Keratinocyte (primary cell): ENCODE measurements at regions not wholly inside any gene's neighbourhood (a gene's known extent, or its start where the extent isn't known, plus 50 kb on each side); places are given as distances from the start of the nearest gene placed in this dataset.

ENCODE experiments used
- DNase-seq: peaks from one replicate; pipeline ENCODE4 v3.0.0-alpha.2; 2011; ENCODE audit warnings: low read depth, missing footprints, low spot score
- FAIRE-seq: peaks from 2 replicates; lab custom pipeline; 2011; peaks lifted over from hg19 to GRCh38; lab: Jason Lieb, UNC
- H2AFZ ChIP-seq: 2 replicates; pipeline ENCODE4 v1.6.0; 2012; ENCODE audit warnings: low read length, control low read depth, inconsistent platforms; ENCODE audit not compliant: control insufficient read depth
- H3K27ac ChIP-seq: 2 replicates; pipeline ENCODE4 v1.5.1; 2011; ENCODE audit warnings: low read length; ENCODE audit not compliant: control insufficient read depth, insufficient read depth
- H3K27me3 ChIP-seq: 3 replicates; pipeline ENCODE4 v1.6.0; 2011; ENCODE audit warnings: low read length; ENCODE audit not compliant: control insufficient read depth, insufficient read depth; ENCODE audit errors: extremely low read depth
- H3K36me3 ChIP-seq, 2 experiments: 2 replicates in 1 of 2; 3 replicates in 1 of 2; pipeline ENCODE4 v1.5.1; 2011; ENCODE audit warnings: low read length in 2 of 2, mild to moderate bottlenecking in 1 of 2; ENCODE audit not compliant: control insufficient read depth in 2 of 2, insufficient read depth in 2 of 2; ENCODE audit errors: extremely low read depth in 1 of 2
- H3K4me1 ChIP-seq: 3 replicates; pipeline ENCODE4 v1.5.1; 2011; ENCODE audit warnings: low read length; ENCODE audit not compliant: control insufficient read depth, insufficient read depth; ENCODE audit errors: extremely low read depth
- H3K4me2 ChIP-seq: 3 replicates; pipeline ENCODE4 v1.6.0; 2011; ENCODE audit warnings: low read depth, low read length; ENCODE audit not compliant: control insufficient read depth, insufficient read depth; ENCODE audit errors: extremely low read depth
- H3K4me3 ChIP-seq, 3 experiments: fragments of 200-600 bp in 1 of 3; sonication (generic) in 1 of 3; 2 replicates in 2 of 3; 3 replicates in 1 of 3; pipeline ENCODE4 v1.5.1; 2011 to 2016; ENCODE audit warnings: low read length in 3 of 3, mild to moderate bottlenecking in 3 of 3, control low read depth in 2 of 3, inconsistent platforms in 1 of 3, low read depth in 1 of 3, mixed read lengths in 1 of 3, mixed run types in 1 of 3, moderate library complexity in 1 of 3; ENCODE audit not compliant: control insufficient read depth in 2 of 3, insufficient read depth in 2 of 3; ENCODE audit errors: extremely low read depth in 1 of 3
- H3K79me2 ChIP-seq: 2 replicates; pipeline ENCODE4 v1.6.0; 2012; ENCODE audit warnings: low read length; ENCODE audit not compliant: control insufficient read depth, insufficient read depth
- H3K9ac ChIP-seq: 3 replicates; pipeline ENCODE4 v1.6.0; 2011; ENCODE audit warnings: low read length; ENCODE audit not compliant: control insufficient read depth, insufficient read depth; ENCODE audit errors: extremely low read depth
- H3K9me1 ChIP-seq: 3 replicates; pipeline ENCODE4 v1.6.0; 2011; ENCODE audit warnings: low read length; ENCODE audit not compliant: control insufficient read depth, insufficient read depth; ENCODE audit errors: extremely low read depth
- H3K9me3 ChIP-seq: 2 replicates; pipeline ENCODE4 v1.5.1; 2012; ENCODE audit warnings: low read depth, low read length; ENCODE audit not compliant: control insufficient read depth
- H4K20me1 ChIP-seq: 3 replicates; pipeline ENCODE4 v1.6.0; 2011; ENCODE audit warnings: low read length; ENCODE audit not compliant: control insufficient read depth, insufficient read depth; ENCODE audit errors: extremely low read depth
- EZH2 ChIP-seq: IDR thresholded peaks from one replicate; pipeline ENCODE4 v1.6.1; 2012; ENCODE audit warnings: inconsistent platforms, mild to moderate bottlenecking, low read length, moderate library complexity
- dilution Hi-C: fragments of 300-500 bp; cut with MboI; formaldehyde crosslinking; loops from one replicate; pipeline ENCODE4 v1.7.0; 2020; ENCODE audit warnings: low sequenced_read_pairs; ENCODE audit not compliant: extremely low pct_ligation_motif_present
- TF ChIP-seq, protein P1 (sequence below), 3 experiments: IDR thresholded peaks in 1 of 3; conservative IDR thresholded peaks in 1 of 3; optimal IDR thresholded peaks in 1 of 3; 2 replicates in 2 of 3; 3 replicates in 1 of 3; pipeline versions ENCODE3 to v1.5.1; 2011; ENCODE audit warnings: low read length in 3 of 3, mild to moderate bottlenecking in 3 of 3, moderate library complexity in 2 of 3, control low read depth in 1 of 3, inconsistent platforms in 1 of 3; ENCODE audit not compliant: insufficient read depth in 2 of 3; ENCODE audit errors: extremely low read depth in 1 of 3

GRCh38 chr12:59298296-59298695 lies 297.5 kb upstream of the SLC16A7 start:
- Histone ChIP-seq H4K20me1 (no peaks in the 10 kb centered on the region), H3K27me3 (no peaks in the 10 kb centered on the region), H3K4me2 (no peak overlapping the region), H3K36me3 (no peaks in the 10 kb centered on the region), H3K4me3 (no peak overlapping the region), H3K4me1 (no peaks in the 10 kb centered on the region), H2AFZ (no peak overlapping the region), H3K27ac (no peak overlapping the region), H3K79me2 (no peaks in the 10 kb centered on the region), H3K9me1 (no peaks in the 10 kb centered on the region), H3K9ac (no peak overlapping the region), H3K9me3 (no peaks in the 10 kb centered on the region)
- dilution Hi-C loops = no loop called here
- DNase-seq = no peak
- FAIRE-seq = no peak
- TF ChIP-seq, protein P1, sequence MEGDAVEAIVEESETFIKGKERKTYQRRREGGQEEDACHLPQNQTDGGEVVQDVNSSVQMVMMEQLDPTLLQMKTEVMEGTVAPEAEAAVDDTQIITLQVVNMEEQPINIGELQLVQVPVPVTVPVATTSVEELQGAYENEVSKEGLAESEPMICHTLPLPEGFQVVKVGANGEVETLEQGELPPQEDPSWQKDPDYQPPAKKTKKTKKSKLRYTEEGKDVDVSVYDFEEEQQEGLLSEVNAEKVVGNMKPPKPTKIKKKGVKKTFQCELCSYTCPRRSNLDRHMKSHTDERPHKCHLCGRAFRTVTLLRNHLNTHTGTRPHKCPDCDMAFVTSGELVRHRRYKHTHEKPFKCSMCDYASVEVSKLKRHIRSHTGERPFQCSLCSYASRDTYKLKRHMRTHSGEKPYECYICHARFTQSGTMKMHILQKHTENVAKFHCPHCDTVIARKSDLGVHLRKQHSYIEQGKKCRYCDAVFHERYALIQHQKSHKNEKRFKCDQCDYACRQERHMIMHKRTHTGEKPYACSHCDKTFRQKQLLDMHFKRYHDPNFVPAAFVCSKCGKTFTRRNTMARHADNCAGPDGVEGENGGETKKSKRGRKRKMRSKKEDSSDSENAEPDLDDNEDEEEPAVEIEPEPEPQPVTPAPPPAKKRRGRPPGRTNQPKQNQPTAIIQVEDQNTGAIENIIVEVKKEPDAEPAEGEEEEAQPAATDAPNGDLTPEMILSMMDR (optimal IDR thresholded peaks at IDR 0.05 in 1 of 3, IDR thresholded peaks at IDR 0.05 in 1 of 3, conservative IDR thresholded peaks at IDR 0.05 in 1 of 3; ENCODE audit: extremely low read depth in 1 of 3, insufficient read depth in 2 of 3, low read length in 3 of 3) = no peak

DNA sequence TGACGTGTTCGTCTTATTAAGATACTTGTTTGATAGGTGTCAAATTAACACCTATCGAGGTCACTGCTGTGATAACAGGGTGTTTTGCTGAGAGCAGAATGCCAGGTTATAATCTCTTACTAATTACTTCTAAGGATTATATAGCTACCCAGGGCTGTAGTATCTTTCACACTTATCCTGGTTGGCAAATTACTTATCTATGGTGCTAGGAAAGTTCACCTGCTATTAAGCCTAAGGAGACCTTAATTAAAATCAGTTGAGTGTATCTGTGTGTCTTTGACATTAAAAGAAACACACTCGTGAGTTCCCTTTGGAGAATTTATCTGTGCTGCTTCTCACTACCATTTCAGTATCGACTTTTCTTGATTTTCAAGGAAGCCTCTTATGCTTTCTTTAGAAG lies 301.6 kb upstream of the SLC16A7 start:
- DNase-seq = no peak
- Histone ChIP-seq H3K27ac (no peak overlapping the region), H4K20me1 (no peaks in the 10 kb centered on the region), H3K9ac (no peak overlapping the region), H3K4me1 (no peaks in the 10 kb centered on the region), H3K79me2 (no peaks in the 10 kb centered on the region), H3K27me3 (no peaks in the 10 kb centered on the region), H3K9me1 (no peaks in the 10 kb centered on the region), H3K4me2 (no peak overlapping the region), H3K36me3 (no peaks in the 10 kb centered on the region), H3K4me3 (no peak overlapping the region), H2AFZ (no peak overlapping the region), H3K9me3 (no peaks in the 10 kb centered on the region)
- dilution Hi-C loops = no loop called here
- FAIRE-seq = no peak
- no peak for TF ChIP-seq EZH2
- TF ChIP-seq, protein P1 (optimal IDR thresholded peaks at IDR 0.05 in 1 of 3, IDR thresholded peaks at IDR 0.05 in 1 of 3, conservative IDR thresholded peaks at IDR 0.05 in 1 of 3; ENCODE audit: extremely low read depth in 1 of 3, insufficient read depth in 2 of 3, low read length in 3 of 3) = no peak
